ENCODE measurements at regions not wholly inside any gene's neighbourhood (a gene's known extent, or its start where the extent isn't known, plus 50 kb on each side); places are given as distances from the start of the nearest gene placed in this dataset.

- Histone ChIP-seq H3K9me3 (ENCODE audit: low read depth) (no peaks in the 10 kb centered on the region), H4K20me1 (ENCODE audit: low read depth) (no peaks in the 10 kb centered on the region), H3K9ac (no peak overlapping the region), H3F3A (ENCODE audit: low read depth) (no peaks in the 10 kb centered on the region), H3K4me2 (no peak overlapping the region), H3K36me3 (no peaks in the 10 kb centered on the region), H3K27ac (no peak overlapping the region), H3K27me3 (no peaks in the 10 kb centered on the region), H3K4me1 (no peaks in the 10 kb centered on the region), H3K4me3 (no peak overlapping the region), H2AFZ (replicated peaks) (no peak overlapping the region), H3K79me2 (ENCODE audit: low read depth) (no peaks in the 10 kb centered on the region)
- Mint-ChIP-seq H3K4me3 (no peak overlapping the region), H3K9me3 (peaks cover 9% of the 10 kb centered on the region), H3K36me3 (no peaks in the 10 kb centered on the region), H3K4me1 (no peaks in the 10 kb centered on the region), H3K27me3 (ENCODE audit: insufficient read depth, low read depth) (peaks cover 12% of the 10 kb centered on the region), H3K27ac (no peak overlapping the region)
- DNase-seq (ENCODE audit: low spot score) = no peak
- TF ChIP-seq CTCF (IDR thresholded peaks at IDR 0.05) = no peak
- TF ChIP-seq EZH2 (IDR thresholded peaks at IDR 0.05) = no peak
- no peak for TF ChIP-seq EZH2phosphoT487 (IDR thresholded peaks at IDR 0.05)
Measured at GRCh38 chr6:849075-849506, 156.2 kb upstream of the EXOC2 start.

- Histone ChIP-seq H3K9me3 (ENCODE audit: low read depth) (no peaks in the 10 kb centered on the region), H3K4me3 (no peak overlapping the region), H3K27ac (no peak overlapping the region), H3K27me3 (no peaks in the 10 kb centered on the region), H2AFZ (replicated peaks) (no peak overlapping the region), H4K20me1 (ENCODE audit: low read depth) (no peaks in the 10 kb centered on the region), H3K79me2 (ENCODE audit: low read depth) (no peaks in the 10 kb centered on the region), H3K36me3 (no peaks in the 10 kb centered on the region), H3F3A (ENCODE audit: low read depth) (no peaks in the 10 kb centered on the region), H3K4me2 (no peak overlapping the region), H3K4me1 (no peaks in the 10 kb centered on the region), H3K9ac (no peak overlapping the region)
- peaks cover 8% of the 10 kb centered on the region for H3K27me3 Mint-ChIP-seq (ENCODE audit: insufficient read depth, low read depth)
- peaks cover 6% of the 10 kb centered on the region for H3K4me1 Mint-ChIP-seq
- no peak overlapping the region for H3K4me3 Mint-ChIP-seq
- no peak overlapping the region for H3K27ac Mint-ChIP-seq
- TF ChIP-seq EZH2phosphoT487 (IDR thresholded peaks at IDR 0.05) (no peak), CTCF (IDR thresholded peaks at IDR 0.05) (no peak), EZH2 (IDR thresholded peaks at IDR 0.05) (no peak)
- no peak for DNase-seq (ENCODE audit: low spot score)
- peaks cover 12% of the 10 kb centered on the region for H3K9me3 Mint-ChIP-seq
- no peaks in the 10 kb centered on the region for H3K36me3 Mint-ChIP-seq
Measured at GRCh38 chr6:845566-845965, 152.6 kb upstream of the EXOC2 start.

GRCh38 chr6:845101-845500, 152.2 kb upstream of the EXOC2 start:
- no peak overlapping the region for H3K4me3 ChIP-seq
- no peaks in the 10 kb centered on the region for H3K27me3 ChIP-seq
- Mint-ChIP-seq H3K9me3 (peaks cover 10% of the 10 kb centered on the region), H3K4me1 (peaks cover 6% of the 10 kb centered on the region), H3K27me3 (ENCODE audit: insufficient read depth, low read depth) (peaks cover 8% of the 10 kb centered on the region), H3K4me3 (no peak overlapping the region), H3K27ac (no peak overlapping the region), H3K36me3 (no peaks in the 10 kb centered on the region)
- H3K79me2 ChIP-seq (ENCODE audit: low read depth) = no peaks in the 10 kb centered on the region
- no peak overlapping the region for H3K9ac ChIP-seq
- no peak overlapping the region for H3K27ac ChIP-seq
- no peak for TF ChIP-seq CTCF (IDR thresholded peaks at IDR 0.05)
- no peak for TF ChIP-seq EZH2 (IDR thresholded peaks at IDR 0.05)
- TF ChIP-seq EZH2phosphoT487 (IDR thresholded peaks at IDR 0.05) = no peak
- no peak for DNase-seq (ENCODE audit: low spot score)
- no peak overlapping the region for H3K4me2 ChIP-seq
- H3K9me3 ChIP-seq (ENCODE audit: low read depth) = no peaks in the 10 kb centered on the region
- no peak overlapping the region for H2AFZ ChIP-seq (replicated peaks)
- H3K36me3 ChIP-seq = peaks cover 3% of the 10 kb centered on the region
- H3K4me1 ChIP-seq = no peaks in the 10 kb centered on the region
- no peaks in the 10 kb centered on the region for H4K20me1 ChIP-seq (ENCODE audit: low read depth)
- H3F3A ChIP-seq (ENCODE audit: low read depth) = no peaks in the 10 kb centered on the region
